H1 (cell line): ENCODE measurements at regions not wholly inside any gene's neighbourhood (a gene's known extent, or its start where the extent isn't known, plus 50 kb on each side); places are given as distances from the start of the nearest gene placed in this dataset.

ENCODE experiments used
- GABPA ChIP-seq: IDR thresholded peaks from 2 replicates; pipeline ENCODE4 v1.6.1; 2011; ENCODE audit warnings: mild to moderate bottlenecking, low read length, moderate library complexity, borderline replicate concordance; ENCODE audit not compliant: insufficient read depth
- GTF2F1 ChIP-seq: IDR thresholded peaks from 2 replicates; pipeline ENCODE4 v1.6.1; 2012; ENCODE audit warnings: low read depth, low read length, improper control_type of control experiment, borderline replicate concordance
- KDM5A ChIP-seq: fragments of 200-600 bp; IDR thresholded peaks from 2 replicates; pipeline ENCODE4 v1.7.1; 2012; ENCODE audit warnings: mild to moderate bottlenecking, low read length, inconsistent platforms, mixed read lengths
- MAX ChIP-seq: IDR thresholded peaks from 2 replicates; pipeline ENCODE4 v1.6.1; 2012; ENCODE audit warnings: inconsistent platforms
- SAP30 ChIP-seq: fragments of 300-600 bp; sonication (generic); IDR thresholded peaks from 2 replicates; pipeline ENCODE4 v1.7.1; 2012; ENCODE audit warnings: low read length, moderate library complexity, mild to moderate bottlenecking, inconsistent platforms; ENCODE audit not compliant: insufficient read depth, insufficient replicate concordance
- USF2 ChIP-seq: IDR thresholded peaks from 2 replicates; pipeline ENCODE4 v1.6.1; 2011; ENCODE audit warnings: low read length, improper control_type of control experiment
- ZNF274 ChIP-seq: IDR thresholded peaks from 2 replicates; pipeline ENCODE4 v1.7.0; 2012; ENCODE audit warnings: low read length, borderline replicate concordance; ENCODE audit errors: extremely low read depth

GRCh38 chr1:177526201-177526600, 355.4 kb downstream of the BRINP2 start (continued):
- TF ChIP-seq SAP30, result no peak
- TF ChIP-seq ZNF274, result no peak
- no peak for TF ChIP-seq USF2
- no peak for TF ChIP-seq GABPA
- TF ChIP-seq GTF2F1, result no peak
- no peak for TF ChIP-seq KDM5A
- no peak for TF ChIP-seq MAX
- TF ChIP-seq, all 59 proteins: peak for 0
